Astrocyte of the cerebellum (primary cell): ENCODE measurements at regions not wholly inside any gene's neighbourhood (a gene's known extent, or its start where the extent isn't known, plus 50 kb on each side); places are given as distances from the start of the nearest gene placed in this dataset.

Experiments used
- DNase-seq: peaks from one replicate; pipeline ENCODE4 v3.0.0-alpha.2; 2011; ENCODE audit warnings: low read depth
- H3K4me3 ChIP-seq: 2 replicates; pipeline ENCODE4 v1.5.1; 2011; ENCODE audit warnings: mild to moderate bottlenecking, low read depth, low read length, moderate library complexity
- CTCF ChIP-seq: IDR thresholded peaks from 2 replicates; pipeline ENCODE4 v1.5.1; 2012; ENCODE audit warnings: low read length, low read depth, moderate library complexity, mild to moderate bottlenecking; ENCODE audit errors: missing control alignments
- in situ Hi-C: cut with HindIII; loops from 2 replicates; pipeline ENCODE4 v1.10.0; 2017; ENCODE audit warnings: low sequenced_read_pairs

- no peak overlapping the region for H3K4me3 ChIP-seq
- in situ Hi-C loops: loop anchor here (25.0 kb wide), 1 partner anchor 541 kb away; no protein-coding TSS in a partner anchor
- DNase-seq: no peak
- TF ChIP-seq CTCF: no peak
These were observed 194.9 kb upstream of the KBTBD8 start for GRCh38 chr3:66803206-66803605.

- DNase-seq: no peak
- in situ Hi-C loops: loop anchor here (25.0 kb wide), 1 partner anchor 542 kb away; no protein-coding TSS in a partner anchor
- H3K4me3 ChIP-seq: no peak overlapping the region
- no peak for TF ChIP-seq CTCF
These were observed 194.1 kb upstream of the KBTBD8 start for GRCh38 chr3:66803721-66804695.

- no peak for DNase-seq
- H3K4me3 ChIP-seq: no peak overlapping the region
- TF ChIP-seq CTCF: no peak
- in situ Hi-C loops: loop anchor here (5.0 to 25.0 kb wide), 2 partner anchors 217 to 547 kb away; no protein-coding TSS in a partner anchor
These were observed 189.1 kb upstream of the KBTBD8 start for GRCh38 chr3:66808891-66809594.

GRCh38 chr3:66809595-66809958 is 188.5 kb upstream of the KBTBD8 start:
- no peak for DNase-seq
- no peak overlapping the region for H3K4me3 ChIP-seq
- no peak for TF ChIP-seq CTCF
- in situ Hi-C loops: loop anchor here (5.0 to 25.0 kb wide), 2 partner anchors 217 to 547 kb away; no protein-coding TSS in a partner anchor

- peak; percentile 35 for DNase-seq
- no peak overlapping the region for H3K4me3 ChIP-seq
- in situ Hi-C loops: loop anchor here (25.0 kb wide), 1 partner anchor 550 kb away; no protein-coding TSS in a partner anchor
- no peak for TF ChIP-seq CTCF
These were observed 186.0 kb upstream of the KBTBD8 start for GRCh38 chr3:66812136-66812535.

- in situ Hi-C loops: loop anchor here (25.0 kb wide), 1 partner anchor 550 kb away; no protein-coding TSS in a partner anchor
These were observed 185.4 kb upstream of the KBTBD8 start for GRCh38 chr3:66812741-66813140.

More at GRCh38 chr3:66812741-66813140, 185.4 kb upstream of the KBTBD8 start:
- no peak overlapping the region for H3K4me3 ChIP-seq
- DNase-seq: no peak
- no peak for TF ChIP-seq CTCF
